GM04504 (cell line): ENCODE measurements at regions not wholly inside any gene's neighbourhood (a gene's known extent, or its start where the extent isn't known, plus 50 kb on each side); places are given as distances from the start of the nearest gene placed in this dataset.
"Not testable (repeated sequence)": the region's sequence is repeated elsewhere in the genome, so short reads cannot be mapped to it uniquely, and the experiment has no call there.

Experiments
- DNase-seq: peaks from one replicate; pipeline ENCODE4 v3.0.0-alpha.2; 2012; ENCODE audit warnings: low read depth

GRCh38 chr12:46983959-46984841 lies 95.2 kb upstream of the PCED1B start:
- peak; percentile 32 for DNase-seq

GRCh38 chr12:46985816-46986215 lies 93.6 kb upstream of the PCED1B start:
- DNase-seq, result no peak

DNA sequence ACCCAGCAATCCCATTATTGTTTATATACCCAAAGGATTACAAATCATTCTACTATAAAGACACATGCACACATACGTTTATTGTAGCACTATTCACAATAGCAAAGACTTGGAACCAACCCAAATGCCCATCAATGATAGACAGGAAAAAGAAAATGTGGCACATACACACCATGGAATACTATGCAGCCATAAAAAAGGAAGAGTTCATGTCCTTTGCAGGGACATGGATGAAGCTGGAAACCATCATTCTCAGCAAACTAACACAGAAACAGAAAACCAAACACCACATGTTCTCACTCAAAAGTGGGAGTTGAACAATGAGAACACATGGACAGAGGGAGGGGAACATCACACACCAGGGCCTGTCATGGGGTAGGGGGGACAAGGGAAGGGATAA lies 91.3 kb upstream of the PCED1B start:
- not testable (repeated sequence) for DNase-seq

- DNase-seq, result no peak
These were observed 89.2 kb upstream of the PCED1B start for GRCh38 chr12:46990211-46990610.

DNA sequence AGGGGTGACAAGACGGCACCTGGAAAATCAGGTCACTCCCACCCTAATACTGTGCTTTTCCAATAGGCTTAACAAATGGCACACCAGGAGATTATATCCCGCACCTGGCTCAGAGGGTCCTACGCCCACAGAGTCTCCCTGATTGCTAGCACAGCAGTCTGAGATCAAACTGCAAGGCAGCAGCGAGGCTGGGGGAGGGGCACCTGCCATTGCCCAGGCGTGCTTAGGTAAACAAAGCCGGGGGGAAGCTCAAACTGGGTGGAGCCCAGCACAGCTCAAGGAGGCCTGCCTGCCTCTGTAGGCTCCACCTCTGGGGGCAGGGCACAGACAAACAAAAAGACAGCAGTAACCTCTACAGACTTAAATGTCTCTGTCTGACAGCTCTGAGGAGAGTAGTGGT lies 87.4 kb upstream of the PCED1B start:
- DNase-seq, result not testable (repeated sequence)

DNA sequence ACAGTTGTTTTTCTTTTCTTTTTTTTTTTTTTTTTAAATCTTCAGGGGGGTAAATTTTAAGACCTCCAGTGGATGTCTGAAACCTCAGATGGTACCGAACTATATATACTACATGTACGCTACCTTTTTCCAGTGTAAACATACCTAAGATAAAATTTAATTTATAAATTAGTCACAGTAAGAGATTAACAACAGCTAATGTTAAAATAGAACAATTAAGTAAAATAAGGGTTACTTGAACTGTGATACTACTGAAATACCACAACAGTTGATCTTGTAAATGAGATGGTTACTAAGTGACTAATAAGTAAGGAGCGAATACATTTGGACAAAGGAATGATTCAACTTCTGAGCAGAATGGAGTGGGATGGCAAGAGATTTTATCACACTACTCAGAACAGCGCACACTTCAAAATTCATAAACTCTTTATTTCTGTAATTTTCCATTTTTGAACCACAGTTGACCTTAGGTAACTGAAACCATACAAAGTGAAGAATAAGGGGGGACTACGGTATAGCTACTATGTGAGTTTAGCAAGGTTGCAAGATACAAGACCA lies 80.5 kb upstream of the PCED1B start:
- peak; percentile 44 for DNase-seq

- DNase-seq, result no peak
These were observed 74.8 kb upstream of the PCED1B start for GRCh38 chr12:47004634-47005033.

GRCh38 chr12:47007048-47007447 lies 72.4 kb upstream of the PCED1B start:
- DNase-seq, result no peak

DNA sequence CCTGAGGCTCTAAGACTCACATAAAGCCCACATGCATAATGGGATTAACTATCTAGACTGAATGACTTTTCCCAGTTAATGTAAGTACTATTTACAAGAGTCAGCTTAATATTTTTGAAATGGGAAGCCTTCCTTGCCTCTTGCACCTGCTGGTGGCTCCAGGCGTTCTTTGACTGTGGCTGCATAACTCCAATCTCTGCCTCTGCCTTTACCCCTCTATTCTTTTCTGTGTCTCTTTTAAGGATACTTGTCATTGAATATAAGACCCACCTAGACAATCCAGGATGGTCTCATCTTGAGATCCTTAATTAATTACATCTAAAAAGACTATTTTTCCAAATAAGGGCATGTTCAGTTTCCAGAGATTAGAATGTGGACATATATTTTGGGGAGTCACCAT lies 66.9 kb upstream of the PCED1B start:
- DNase-seq, result no peak

DNA sequence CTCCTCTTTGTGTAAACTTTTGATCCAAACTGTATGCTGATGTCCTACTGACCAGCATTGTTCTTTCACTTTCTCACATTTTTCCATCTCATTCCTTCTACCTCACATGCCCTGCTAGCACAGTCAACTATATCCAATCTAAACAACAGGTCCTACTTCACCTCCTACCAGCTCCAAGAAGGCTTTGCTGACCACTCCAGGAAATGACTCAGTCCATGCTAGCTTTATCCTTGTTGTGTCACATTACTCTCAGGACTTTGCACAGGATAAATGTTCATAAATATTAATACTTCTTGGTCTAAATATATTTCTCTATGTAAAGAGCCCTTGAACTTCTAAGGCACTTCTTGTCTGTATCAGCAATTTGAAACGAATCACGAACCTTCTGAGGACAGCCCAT lies 64.9 kb upstream of the PCED1B start:
- DNase-seq, result peak; percentile 47

- no peak for DNase-seq
These were observed 64.0 kb upstream of the PCED1B start for GRCh38 chr12:47015381-47015780.

- DNase-seq, result no peak
These were observed 62.2 kb upstream of the PCED1B start for GRCh38 chr12:47017041-47017713.

DNA sequence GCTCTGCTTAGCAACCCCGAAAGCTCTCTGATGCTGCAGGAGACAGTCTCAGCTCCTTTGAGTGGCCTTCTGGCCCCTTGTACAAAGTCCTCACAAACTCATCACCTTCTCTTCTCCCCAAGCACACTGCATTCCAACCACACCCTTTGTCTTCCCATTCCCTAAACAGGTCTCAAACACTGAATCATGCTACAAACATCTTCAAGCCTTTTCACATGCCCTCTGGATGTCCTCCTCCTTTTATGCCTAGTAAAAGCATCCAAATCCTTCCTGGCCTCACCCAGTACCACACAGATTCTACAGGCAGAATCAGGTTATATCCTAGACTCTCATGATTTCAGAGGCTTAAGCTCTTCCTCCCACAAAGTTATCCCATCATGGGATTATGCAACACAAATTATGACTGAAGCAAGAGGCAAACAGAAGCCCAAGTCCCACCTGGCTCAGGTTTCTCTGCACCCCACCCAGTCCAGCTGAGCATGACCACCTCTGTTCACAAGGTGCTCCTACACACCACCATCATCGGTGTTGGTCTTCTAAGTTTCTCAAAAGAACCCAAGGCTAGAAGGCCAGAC lies 61.4 kb upstream of the PCED1B start:
- DNase-seq, result peak; percentile 29

DNA sequence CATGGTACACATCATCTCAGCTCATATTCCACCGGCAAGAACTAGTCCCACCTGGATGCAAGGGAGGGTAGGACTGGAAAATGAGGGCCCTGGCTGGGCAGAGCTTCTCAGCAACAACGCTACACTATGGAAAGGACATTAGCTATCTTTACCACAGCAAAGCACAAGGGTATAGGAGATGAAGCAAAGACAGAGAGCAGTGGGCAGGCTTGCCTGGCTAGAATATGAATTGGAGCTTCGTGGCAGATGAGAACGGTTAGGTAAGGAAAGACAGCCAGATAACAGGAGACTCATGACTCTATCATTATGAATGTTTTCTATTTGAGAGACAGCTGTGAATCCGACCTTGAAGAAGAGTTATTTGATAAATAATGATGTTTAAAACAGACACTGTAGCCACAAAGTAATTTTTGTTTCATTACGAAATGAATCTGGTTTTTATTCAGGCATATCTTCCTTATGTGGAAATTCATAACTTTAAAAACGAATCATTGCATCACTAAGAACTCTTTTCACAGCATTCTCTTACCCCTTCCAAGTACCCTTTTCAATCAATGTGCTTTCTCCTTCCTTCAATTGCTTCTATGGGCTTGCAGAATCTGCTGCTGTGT lies 59.1 kb upstream of the PCED1B start:
- DNase-seq, result no peak

- DNase-seq, result peak; percentile 78
These were observed 58.1 kb upstream of the PCED1B start for GRCh38 chr12:47021298-47021697.

DNA sequence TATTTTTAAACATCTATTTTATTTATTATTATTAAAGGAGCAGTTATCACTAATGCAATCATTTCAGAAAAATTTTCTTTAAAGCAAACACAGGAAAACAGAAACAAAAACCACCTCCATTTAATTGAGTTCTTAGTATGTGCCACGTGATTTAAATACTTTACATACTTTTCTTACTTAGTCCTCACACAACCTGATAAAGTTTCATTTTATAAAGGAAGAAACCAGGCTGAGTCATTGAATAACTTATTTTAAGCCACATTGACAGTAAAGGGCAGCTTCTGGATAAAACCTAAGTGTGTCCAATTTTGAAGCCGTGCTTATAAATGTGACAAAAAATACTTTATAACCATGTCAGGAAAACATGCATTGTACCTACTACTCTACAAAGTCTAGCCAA lies 57.1 kb upstream of the PCED1B start:
- DNase-seq, result no peak

GRCh38 chr12:47023311-47023710 lies 56.1 kb upstream of the PCED1B start:
- DNase-seq, result no peak

DNA sequence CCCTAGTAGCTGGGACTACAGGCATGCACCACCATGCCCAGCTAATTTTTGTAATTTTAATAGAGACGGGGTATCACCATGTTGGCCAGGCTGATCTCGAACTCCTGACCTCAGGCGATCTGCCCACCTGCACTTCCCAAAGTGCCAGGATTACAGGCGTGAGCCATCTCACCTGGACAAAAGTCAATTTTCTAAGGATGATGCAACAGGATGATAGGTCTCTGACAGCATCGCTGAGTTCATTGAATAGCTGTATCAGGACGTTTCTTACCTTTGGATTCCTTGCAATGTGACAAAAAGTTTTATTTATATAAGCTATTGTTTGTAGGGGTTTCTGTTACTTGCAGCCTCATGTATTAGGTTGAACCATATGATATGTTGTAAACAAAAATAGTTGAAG lies 55.5 kb upstream of the PCED1B start:
- DNase-seq, result no peak

GRCh38 chr12:47024463-47024862 lies 55.0 kb upstream of the PCED1B start:
- DNase-seq, result no peak

DNA sequence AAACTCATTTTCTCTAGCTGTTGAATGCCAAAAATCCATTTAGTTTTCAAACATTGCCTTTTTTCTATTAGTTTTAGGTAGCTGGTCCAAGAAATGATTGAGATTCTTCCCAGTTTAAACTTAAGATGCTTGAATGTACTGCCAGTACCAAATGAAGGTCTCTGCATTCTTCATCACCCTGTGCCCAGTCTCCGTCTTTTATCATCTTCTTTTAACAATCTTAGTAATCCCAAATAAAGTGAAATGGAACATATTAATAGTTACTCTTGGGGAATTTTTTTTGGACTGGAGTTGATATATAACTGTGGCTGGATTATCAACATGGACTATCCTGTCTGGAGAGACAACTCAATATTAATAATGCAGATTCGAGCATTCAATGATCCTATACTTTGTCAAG lies 54.1 kb upstream of the PCED1B start:
- no peak for DNase-seq

DNA sequence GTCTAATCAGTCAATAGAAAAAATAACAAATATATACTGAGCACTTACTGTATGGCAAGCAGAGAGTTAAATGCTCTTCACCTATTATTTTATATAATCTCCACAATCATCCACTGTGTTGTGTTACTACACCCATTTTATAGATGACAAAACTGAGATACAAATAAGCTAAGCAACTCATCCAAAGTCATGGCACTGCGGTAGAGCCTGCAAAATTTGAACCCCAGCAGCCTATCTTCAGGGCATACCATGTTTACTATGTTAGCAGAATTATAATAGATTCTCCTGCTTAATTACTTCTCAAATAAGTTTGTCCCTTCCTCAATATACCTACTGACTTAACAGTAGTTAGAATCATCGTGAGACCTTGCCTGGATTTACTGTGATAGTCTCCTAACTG lies 53.6 kb upstream of the PCED1B start:
- no peak for DNase-seq

GRCh38 chr12:47026291-47026690 lies 53.1 kb upstream of the PCED1B start:
- no peak for DNase-seq
